Vagina (tissue), 2 donors: ENCODE measurements at regions not wholly inside any gene's neighbourhood (a gene's known extent, or its start where the extent isn't known, plus 50 kb on each side); places are given as distances from the start of the nearest gene placed in this dataset.

ENCODE experiments used
- CTCF ChIP-seq, 3 experiments: fragments of 450-650 bp in 2 of 3; fragments of 200-600 bp in 1 of 3; sonication (generic) in 1 of 3; IDR thresholded peaks; one replicate each; pipeline ENCODE4 v1.5.1; 2017 to 2019; ENCODE audit warnings: antibody characterized with exemption in 3 of 3, mild to moderate bottlenecking in 2 of 3, moderate library complexity in 2 of 3
- POLR2AphosphoS5 ChIP-seq, 2 donors: sonication (generic); formaldehyde crosslinking; IDR thresholded peaks; one replicate each; pipeline ENCODE4 v1.9.0; 2017; ENCODE audit warnings: antibody characterized with exemption in 2 of 2, mild to moderate bottlenecking in 2 of 2, low read depth in 1 of 2; ENCODE audit not compliant: insufficient read depth in 1 of 2

GRCh38 chr16:17557480-17557879, 86.7 kb upstream of the XYLT1 start:
- no peak for TF ChIP-seq CTCF (IDR thresholded peaks at IDR 0.05)
- TF ChIP-seq POLR2AphosphoS5 (IDR thresholded peaks at IDR 0.05; ENCODE audit: insufficient read depth in 1 of 2, low read depth in 1 of 2), result no peak
